Cardiac septum (tissue), 1 donor: ENCODE measurements at regions not wholly inside any gene's neighbourhood (a gene's known extent, or its start where the extent isn't known, plus 50 kb on each side); places are given as distances from the start of the nearest gene placed in this dataset.
"Not testable (repeated sequence)": the region's sequence is repeated elsewhere in the genome, so short reads cannot be mapped to it uniquely, and the experiment has no call there.

Source experiments
- DNase-seq: peaks from one replicate; pipeline ENCODE4 v3.0.0-alpha.2; 2020; ENCODE audit warnings: low spot score
- intact Hi-C: fragments of 100-400 bp; cut with DNase I; formaldehyde crosslinking; loops from one replicate; pipeline ENCODE4 v1.14.0; 2022
- donor health status: DM: no; HTN: no; CAD: no.

DNA sequence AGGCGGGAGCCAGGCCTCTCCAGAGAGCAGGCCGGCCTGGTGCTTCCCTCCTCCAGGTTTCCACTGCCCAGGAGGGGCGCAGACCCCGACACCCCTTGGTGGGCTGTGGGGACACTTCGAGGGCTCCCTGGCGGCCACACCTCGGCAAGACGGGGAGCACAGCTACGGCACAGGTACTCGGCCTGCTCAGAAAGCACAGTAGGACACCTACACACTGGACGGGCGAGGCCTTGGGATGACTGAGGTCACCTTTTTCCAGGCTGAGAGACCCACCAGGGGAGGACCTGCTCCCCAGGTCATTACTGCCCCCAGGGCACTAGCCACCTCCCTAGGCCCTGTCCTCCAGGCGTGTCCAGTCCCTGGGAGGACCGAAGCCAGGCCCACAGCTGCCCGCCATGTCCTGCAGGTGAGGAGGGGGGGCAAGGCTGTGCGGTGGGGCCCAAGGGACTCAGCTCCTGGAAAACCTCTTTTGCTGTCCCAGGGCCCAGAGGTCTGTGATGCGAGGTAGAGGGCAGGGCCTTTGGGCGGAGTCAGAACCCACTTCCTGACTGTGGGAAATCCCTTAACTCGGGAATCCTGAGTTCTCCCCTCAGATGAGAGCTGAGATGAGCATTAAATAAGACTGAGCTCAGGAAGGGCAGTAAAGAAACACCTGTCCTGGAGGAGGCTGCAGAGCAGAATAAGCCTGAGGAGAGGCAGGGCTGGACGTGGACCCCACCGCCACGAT lies 126.1 kb upstream of the MTLN start:
- DNase-seq, intact Hi-C loops: not testable (repeated sequence)

DNA sequence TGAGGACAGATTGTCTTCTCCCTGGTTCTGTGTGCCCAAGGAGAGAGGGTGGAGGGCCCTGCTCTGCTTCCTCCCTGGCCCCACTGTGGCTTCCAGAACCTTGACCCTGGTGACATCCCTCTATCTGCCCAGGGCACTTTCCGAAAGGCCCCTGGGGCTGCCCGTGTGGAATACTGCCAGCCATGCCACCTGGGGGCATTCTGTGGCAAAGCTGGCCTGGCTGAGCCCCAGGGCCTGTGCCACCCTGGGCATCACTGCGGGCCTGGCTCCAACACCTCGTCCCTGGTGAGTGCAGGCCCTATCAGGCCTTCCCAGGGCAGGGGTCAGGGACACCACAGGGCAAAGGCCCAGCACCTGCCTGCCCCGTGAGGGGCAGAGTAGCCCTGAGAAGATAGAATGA lies 123.7 kb upstream of the MTLN start:
- DNase-seq, intact Hi-C loops: not testable (repeated sequence)

DNA sequence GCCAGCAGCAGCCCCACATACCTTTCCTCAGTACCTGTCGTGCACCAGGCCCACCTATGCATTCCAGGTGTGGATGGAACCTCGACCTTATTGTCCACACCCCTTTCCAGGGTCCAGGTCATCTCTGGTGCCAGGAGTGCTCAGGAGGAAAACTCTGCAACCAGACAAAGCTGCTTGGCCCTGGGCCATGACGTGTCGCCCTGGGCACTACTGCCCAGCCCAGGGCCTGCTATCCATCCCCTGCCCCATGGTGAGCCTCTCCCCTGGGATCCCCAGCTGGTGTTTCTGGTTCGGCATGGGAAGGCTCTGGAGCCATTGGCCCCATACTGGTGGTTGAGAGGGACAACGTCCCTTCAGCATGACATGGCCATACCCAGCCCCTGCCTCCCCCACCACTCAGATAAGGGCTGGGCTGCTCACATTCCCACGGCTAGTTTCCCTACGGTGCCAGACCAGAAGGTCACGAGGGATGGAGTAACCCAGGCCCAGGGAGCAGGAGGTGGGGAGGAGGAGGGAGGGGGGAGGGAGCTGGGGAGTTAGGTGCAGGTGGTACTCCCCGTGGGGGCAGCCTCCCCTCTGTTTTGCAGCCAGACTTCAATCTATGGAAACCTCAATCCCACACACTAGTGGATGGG lies 123.2 kb upstream of the MTLN start:
- DNase-seq, intact Hi-C loops: not testable (repeated sequence)

DNA sequence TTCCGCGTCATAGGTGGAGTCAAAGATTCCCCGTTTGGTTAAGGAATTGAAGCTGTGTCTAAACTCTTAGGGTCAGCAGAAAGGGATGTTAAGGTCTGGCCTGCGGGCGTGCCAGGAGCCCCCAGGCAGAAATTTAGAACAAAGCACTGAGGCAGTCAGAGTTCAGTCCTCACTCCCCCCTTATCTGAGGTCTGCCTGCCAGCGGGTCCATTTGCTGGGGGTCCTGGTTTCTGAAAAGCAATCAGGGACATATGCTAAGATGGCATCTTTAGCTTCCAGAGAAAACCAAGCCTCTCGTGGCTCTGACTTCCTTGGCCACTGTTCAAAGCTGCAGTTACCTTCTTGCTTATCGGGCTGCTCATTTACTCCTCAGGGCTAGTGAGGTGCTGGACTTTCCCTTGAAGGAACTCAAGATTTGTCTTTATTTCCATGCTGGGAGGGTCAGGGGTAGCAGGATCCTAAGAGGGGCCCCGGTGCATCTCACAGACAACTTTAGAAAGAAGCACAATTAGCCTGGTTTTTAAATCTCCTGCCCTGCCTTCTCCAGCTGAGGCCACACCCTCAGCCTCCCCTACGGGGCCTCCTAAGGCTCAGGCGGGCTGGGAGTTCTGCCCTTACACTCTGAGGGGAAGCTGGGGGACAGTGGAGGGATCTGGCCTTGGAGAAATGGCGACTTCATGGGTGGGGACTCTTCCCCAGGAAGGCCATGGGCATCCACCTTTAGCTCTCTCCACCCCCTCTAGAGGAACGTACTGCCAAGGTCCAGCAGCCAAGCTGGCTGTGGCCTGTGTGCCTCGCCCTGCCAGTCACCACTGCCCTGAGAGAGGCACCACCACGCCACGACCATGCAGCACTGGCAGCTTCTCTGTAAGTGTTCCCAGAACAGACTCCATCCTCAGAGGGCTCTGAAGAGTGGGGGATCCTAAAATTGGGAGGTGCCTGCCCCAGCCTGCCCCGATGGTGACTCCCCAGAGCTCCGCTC lies 121.1 kb upstream of the MTLN start:
- not testable (repeated sequence) for DNase-seq

DNA sequence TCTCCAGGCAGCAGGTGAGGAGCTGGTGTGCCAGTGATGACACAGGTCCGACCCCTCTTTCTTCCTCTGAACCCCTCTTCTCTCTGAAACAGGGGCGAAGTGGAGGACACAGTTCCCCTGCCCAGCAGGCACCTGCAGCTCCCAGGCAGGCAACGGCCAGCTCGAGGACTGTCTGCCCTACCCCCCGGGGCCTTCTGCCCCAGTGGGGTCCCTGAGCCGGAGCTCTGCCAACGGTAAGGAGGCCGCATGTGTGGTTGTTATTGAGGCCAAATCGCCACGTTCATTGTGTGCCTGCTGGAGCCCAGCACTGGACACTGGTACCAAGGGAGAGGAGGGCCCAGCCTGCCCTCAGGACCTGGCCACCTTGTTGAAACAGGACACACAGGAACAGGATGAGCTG lies 119.3 kb upstream of the MTLN start:
- intact Hi-C loops, result not testable (repeated sequence)
- peak; percentile 62 for DNase-seq

More for the DNA sequence above, 121.1 kb upstream of the MTLN start:
- intact Hi-C loops, result not testable (repeated sequence)

DNA sequence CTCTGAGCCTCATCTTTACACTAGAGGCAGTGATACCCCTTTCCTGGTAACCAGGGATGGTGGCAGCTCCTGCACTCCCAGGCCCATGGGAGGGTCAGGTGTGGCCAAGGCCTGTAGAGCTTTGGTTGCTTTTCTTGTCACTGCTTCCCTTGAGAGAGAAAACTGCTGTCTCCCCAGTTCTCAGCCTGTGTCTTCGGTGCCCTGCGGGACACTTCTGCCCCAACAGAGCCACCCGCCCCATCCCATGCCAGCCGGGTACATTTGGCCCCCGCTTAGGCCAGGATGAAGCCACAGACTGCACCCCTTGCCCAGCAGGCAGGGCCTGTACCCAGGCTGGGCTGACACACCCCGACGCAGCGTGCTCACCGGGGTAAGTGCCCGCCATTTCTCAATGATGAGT lies 117.4 kb upstream of the MTLN start:
- intact Hi-C loops, result not testable (repeated sequence)
- peak; percentile 50 for DNase-seq

DNA sequence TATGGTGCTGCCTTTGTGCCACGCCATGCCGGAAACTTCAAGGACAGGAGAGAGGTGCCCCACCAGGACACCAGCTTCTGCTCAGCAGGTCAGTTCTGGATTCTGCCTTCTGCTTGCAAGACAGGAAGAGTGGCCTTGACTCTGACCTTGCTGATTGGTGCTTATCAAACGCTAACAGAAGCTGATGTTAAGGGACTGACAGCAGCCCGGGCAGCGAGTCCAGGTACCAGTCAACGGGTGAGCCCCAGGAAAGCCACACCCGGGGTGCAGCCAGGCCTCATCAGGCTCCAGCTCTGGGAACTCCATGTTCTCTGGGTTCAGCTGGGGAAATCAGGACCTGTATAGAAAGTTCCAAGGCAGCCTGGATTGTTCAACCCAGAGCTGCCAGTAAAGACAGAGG lies 116.8 kb upstream of the MTLN start:
- intact Hi-C loops, result not testable (repeated sequence)
- peak; percentile 50 for DNase-seq

DNA sequence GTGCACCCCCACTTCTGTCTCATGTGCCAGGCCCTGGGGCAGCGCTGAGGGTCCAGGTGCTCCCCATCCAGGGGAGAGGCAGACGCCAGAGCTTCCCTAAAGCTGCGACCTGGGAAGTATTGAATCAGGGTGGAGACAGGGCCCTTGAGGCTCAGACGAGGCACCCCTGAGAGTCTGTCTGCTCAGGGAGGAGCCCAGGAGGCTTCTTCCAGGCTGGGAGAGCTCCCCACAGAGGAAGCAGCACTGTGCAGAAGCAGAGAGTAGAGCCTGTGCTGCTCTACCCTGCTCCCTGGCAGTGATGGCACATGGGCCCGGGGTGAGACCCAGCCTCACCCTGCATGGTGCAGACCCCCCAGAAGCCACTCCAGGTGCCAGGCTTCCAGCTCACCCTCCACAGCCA lies 116.3 kb upstream of the MTLN start:
- DNase-seq, result peak; percentile 71
- intact Hi-C loops, result not testable (repeated sequence)

DNA sequence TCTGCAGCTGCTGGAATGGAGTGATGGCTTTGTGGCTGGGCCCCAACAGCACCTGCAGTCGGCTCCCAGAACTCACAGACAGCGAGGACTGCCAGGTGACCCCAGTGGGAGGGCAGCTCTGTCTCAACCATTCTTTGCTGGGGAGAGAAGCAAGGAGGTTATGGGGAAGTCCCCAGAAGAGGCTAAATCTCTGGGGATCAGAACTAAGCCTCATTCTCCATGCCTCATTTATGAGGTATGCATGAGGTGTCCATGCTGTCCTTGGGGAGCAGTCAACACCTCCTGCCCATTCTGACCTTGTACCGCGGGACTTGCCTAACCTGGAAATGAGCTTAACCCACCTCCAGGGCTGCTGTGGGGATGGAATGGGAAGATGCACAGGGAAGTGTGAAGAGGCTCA lies 111.5 kb upstream of the MTLN start:
- intact Hi-C loops, result not testable (repeated sequence)

DNA sequence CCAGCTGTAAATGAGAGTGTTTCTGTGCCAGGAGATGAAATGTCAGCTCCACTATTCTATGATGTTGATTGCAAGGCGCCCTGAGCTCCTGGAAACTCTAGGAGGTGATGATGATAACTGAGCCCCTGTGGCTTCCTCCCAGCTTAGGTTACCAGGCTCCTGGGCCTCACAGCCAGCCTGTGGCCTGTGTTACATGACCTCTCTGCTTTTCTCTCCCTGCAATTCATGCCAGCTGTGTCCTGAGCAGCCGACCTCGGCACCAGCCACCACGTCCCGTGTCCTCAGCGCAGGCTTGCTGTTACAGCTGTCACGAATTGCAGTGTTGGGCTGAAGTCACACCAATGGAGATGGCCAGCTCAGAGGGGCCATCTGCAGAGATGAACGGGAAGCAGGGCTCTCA lies 110.2 kb upstream of the MTLN start:
- intact Hi-C loops, DNase-seq: not testable (repeated sequence)

More for the DNA sequence above, 111.5 kb upstream of the MTLN start:
- DNase-seq, result not testable (repeated sequence)

DNA sequence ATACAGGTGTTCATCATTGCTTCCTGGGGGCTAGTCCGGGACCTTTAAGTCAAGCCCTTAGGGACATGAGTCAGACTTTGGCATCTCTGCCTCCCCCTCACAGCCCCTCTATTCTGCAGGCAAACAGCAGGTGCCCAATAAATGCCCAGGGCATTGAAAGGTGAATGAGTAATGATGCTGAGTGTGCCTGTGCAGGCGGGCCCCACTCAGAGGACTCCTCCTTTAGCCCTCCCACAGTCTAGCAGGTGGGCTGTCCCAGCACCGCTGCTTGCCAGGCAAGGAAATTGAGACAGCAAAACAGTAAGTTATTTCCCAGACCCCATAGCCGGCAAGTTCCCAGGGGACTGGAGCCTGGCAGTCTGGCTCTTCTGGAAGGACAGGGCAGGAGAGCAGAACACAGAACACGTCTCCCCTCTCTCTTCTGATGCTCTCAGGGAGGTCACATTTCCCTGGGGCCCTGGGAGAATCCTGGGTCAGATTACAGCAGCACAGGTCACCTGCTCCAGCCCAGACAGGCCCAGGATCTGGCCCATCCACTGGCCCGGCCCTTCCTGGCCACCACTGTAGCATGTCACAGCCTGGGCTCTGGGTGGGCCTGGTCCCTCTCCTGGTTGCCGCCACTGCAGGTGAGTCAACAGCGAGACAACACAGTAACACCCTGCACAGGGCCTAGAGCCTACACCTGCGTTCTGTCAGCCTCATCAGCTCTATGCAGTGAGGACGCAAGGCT lies 108.7 kb upstream of the MTLN start:
- DNase-seq, intact Hi-C loops: not testable (repeated sequence)

DNA sequence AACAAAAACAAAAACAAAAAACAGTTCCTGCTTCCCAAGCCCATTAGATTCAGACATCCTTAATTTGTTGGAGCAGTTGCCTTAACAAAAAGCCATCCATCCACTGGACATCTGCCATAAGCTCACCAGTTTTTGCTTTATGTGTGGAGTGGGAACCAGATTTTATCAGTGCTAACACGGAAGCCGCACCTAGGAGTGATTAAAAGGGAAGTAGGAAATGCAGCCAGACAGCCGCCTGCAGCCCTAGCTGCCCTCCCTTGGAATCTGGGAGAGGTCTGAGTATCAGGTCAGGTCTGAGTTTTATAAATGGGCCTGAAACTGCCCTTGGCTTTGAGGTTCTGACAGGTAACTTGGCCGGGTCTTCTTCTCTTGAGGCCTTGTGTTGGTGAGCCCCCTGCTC lies 106.6 kb upstream of the MTLN start:
- DNase-seq, intact Hi-C loops: not testable (repeated sequence)

DNA sequence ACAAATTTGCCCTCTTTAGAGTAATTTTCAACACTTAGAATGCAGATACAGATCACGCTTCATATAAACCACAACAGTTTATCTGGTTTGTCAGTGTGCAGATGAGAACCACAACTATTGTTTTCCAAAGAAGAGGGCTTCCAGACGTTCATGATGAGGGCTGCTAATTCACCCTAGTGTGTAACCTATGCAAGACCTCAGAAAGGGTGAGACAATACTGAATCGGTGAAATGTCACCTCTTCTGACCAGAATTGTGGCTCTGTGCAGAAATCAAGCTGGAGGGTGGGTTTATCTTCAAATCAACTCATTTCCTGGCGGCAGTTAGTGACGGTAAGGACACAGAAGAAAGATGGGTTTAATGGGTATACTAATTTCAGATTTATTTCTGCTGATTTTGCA lies 105.0 kb upstream of the MTLN start:
- DNase-seq, intact Hi-C loops: not testable (repeated sequence)

DNA sequence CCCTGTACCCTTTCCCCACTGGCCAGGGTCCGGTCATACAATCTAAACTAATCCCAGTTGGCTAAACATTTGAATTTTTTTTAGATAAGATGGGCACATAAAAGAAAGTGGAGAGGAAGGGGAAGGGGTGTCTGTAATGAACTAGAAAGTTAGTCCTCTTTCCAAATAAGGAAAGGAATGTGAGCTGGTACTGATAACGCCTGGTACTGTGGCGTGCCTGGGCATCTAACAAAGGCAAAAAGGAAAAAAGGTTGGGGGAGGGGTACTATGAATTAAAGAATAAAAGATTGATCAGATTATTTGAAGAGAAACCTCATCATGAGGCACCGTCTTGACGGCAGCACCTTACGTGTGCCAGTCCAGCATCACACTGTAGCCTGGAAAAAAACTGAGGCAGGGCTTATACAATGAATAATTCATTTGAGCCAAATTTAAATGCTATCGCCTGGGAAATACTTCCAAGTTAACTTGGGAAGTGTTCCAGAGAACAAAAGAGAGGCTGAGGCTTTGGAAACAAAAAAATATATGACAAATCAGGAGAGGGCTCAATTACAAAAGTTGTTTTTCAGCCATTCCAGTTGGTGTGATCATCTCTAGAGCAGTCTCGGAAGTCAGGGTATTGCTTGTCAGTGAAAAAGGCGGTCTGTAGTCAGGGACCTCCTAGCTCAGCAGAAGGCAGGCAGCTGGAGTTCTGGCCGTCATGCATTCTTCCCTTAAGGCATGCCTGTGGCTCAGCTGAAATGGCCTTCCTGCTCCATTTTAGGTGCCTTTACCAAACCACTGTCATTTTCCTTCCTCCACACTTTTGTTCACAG lies 103.9 kb upstream of the MTLN start:
- DNase-seq, intact Hi-C loops: not testable (repeated sequence)

DNA sequence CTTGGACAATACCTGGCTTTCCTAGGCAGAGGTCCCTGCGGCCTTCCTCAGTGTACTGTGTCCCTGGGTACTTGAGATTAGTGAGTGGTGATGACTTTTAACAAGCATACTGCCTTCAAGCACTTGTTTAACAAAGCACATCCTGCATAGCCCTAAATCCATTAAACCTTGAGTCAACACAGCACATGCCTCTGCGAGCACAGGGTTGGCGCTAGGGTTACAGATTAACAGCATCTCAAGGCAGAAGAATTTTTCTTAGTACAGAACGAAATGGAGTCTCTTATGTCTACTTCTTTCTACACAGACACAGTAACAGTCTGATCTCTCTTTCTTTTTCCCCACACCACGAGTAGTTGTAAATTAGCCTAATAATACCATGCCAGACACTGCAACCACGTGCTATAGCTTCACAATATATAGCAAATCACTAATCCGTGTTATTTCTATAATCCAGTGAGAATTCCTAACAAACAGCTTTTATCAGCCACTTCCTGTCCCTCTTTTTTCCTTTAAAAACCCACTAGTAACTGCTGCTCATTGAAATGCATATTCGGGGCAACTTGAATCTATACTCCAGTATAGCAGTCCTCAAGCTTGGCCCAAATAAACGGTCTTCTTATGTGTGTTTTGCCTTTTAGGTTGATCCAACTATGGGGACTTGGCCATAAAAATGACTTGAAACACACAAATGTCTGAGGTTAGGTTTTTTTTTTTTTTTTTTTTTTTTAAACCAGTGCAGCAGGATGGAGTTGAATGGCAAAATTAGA lies 102.9 kb upstream of the MTLN start:
- intact Hi-C loops, DNase-seq: not testable (repeated sequence)

DNA sequence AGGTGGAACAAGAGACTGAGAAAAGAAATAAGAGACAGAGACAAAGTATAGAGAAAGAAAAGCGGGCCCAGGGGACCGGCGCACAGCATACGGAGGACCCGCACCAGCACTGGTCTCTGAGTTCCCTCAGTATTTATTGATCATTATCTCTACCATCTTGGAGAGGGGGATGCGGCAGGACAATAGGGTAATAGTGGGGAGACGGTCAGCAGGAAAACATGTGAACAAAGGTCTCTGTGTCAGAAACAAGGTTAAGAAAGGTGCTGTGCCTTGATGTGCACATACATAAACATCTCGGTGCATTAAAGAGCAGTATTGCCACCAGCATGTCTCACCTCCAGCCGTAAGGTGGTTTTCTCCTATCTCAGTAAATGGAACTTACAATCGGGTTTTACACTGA lies 102.1 kb upstream of the MTLN start:
- intact Hi-C loops, DNase-seq: not testable (repeated sequence)

DNA sequence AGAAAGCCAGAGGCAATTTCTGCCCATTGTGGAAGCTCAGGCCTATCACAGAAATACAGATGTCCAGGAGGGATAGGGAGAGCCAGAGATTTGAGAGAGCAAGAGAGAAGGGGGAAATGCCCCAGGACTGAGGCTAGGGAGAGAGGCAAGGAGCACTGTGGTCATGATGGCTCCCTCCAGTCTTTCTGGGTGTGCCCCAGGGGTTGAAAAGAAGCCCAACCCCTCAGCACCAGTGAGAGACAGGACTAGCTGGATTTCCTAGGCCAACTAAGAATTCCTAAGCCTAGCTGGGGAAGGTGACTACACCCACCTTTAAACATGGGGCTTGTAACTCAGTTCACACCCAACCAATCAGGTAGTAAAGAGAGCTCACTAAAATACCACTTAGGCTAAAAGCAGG lies 100.7 kb upstream of the MTLN start:
- DNase-seq, intact Hi-C loops: not testable (repeated sequence)
